HG03432 (cell line): ENCODE measurements at regions not wholly inside any gene's neighbourhood (a gene's known extent, or its start where the extent isn't known, plus 50 kb on each side); places are given as distances from the start of the nearest gene placed in this dataset.
A peak's percentile ranks its signal among the peaks of the same experiment; 100 is the strongest.

Source experiments
- ATAC-seq: cut with Tn5 transposase; IDR thresholded peaks from one replicate; pipeline ENCODE4 v1.9.1; 2021; ENCODE audit warnings: mild to moderate bottlenecking, moderate library complexity; ENCODE audit not compliant: unreplicated experiment

DNA sequence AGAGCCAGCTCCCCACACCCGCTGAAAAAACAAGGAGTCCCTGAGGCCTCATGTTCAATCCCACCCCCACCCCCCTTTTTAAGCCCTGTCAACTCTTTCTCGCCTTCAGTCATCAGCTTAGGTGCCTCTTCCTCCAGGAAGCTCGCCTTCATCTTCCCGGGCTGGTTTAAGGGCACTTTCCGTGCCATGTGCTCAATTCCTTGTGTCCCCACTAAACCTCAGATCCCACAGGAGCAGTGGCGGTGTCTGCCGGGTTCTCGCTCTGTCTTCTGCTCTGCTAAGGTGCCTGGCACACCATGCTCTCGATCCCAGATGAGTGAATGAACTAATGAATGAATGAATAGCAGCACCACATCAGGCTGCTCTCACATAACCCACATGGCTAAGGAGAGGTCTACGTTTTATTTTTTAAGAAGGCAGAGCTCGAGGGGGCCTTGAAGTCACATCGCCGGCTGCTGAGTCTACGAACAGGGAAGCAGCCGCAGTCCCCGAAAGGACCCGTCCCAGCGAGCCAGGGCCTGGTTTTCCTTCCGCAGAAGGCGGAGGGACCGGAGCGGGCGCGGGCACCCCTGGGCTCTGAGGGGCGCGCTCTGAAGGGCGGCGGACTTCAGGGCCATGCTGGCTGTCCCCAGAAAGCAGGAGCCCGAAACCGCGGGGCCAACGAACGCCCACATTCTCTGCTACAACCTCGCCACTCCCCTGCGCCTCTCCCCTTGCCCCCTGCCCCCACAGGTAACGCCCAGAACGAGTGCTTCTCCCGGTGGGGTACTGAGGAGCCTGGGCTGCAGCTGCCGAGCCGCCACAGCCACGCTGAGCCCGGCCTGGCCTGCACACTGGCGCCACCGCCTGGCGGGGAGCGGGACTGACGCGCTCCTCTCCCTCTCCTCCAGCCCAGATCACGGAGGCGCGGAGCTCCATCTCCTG, 73.4 kb upstream of the KCNMA1 start:
- ATAC-seq: peak; percentile 92

DNA sequence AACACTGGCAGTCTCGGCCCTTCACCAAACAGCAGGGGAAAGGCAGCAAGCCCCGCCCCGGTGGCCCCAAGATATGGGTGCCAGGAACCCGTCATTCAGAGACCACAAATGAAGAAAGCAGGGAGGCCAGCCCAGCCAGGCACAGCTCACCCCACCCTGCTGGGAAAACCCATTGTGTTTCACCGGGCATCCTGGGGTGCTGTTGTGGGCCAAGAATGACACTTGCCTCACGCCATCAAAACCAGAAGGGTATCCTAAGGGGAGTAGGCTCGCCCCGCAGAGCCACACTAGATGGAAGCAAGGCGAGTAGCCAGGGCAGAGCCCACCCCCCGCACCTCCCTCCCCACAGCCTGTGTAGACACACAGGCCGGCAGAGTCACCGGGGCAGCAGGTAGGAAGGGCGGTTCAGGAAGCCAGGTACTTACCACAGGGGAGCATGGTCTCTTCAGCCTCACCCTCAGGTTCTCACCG, 72.5 kb upstream of the KCNMA1 start:
- peak; percentile 46 for ATAC-seq

DNA sequence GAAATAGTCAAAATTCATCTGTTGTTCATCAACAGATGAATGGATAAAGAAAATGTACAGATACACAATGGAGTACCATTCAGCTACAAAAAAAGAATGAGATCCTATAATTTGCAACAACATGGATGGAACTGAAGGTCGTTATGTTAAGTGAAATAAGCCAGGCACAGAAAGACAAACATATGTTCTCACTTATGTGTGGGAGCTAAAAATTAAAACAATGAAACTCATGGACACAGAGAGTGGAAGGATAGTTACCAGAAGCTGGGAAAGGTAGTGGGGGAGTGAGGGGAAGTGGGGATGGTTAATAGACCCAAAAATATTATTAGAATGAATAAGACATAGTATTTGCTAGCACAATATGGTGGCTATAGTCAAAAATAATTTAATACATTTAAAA, 70.0 kb upstream of the KCNMA1 start:
- no peak for ATAC-seq

DNA sequence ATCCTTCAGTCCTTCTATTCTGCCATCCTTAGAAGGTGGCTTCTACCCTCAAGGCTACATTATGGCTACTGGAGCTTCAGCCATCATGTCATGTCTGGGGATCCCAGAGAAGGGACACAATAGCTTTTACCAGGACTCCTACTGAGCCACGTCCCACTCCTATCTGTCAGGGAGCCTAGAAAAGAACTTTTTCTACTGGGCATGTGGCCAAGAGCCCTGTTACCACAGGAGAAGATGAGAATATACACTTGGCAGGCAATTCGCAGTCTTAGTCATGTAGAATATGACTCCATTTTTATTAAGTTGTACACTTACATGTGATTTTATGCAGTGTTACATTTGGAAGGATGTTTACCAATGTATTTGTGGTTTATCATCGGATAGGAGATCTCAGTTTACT, 64.6 kb upstream of the KCNMA1 start:
- ATAC-seq: no peak

DNA sequence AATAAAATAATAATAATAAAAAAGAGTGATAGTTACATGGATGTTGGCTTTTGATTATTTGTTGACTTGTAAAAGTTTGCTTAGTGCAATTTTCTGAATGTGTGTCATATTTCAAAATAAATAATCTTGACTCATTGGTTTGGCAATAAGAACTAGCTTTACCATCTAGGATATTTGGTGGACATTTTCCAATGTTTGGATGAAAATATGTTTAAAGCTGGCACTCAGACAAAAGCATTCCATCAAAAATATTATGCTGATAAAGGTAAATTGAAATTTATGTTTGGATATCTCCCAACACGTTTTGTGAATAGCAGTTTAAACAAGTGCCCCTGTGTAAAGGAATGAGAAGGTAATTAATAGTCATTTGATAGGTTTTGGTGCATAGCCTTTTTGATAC, 62.5 kb upstream of the KCNMA1 start:
- ATAC-seq: no peak

DNA sequence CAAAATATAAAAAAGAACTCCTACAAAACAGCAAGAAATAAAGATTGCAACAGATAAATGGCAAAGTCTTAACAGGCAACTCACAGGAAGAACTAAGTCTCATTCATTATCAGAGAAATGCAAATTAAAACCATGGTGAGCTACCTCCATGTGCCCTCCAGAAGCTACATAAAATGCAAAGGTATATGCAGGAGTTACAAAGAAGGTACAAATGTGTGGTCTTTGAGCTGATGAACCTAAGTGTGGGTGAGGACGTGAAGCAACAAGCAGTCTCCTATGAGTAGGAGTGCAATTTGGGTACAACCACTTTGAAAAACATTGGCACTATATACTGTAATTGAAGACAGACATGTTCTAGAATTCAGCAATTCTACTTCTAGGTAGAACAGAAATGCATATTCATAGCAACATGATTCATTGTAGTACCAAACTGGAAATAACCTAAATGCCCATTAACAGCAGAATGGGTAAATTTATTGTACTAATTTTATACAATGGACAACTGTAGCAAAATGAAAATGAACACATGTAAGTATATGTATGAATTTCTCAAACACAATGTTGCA, 61.6 kb upstream of the KCNMA1 start:
- peak; percentile 66 for ATAC-seq

DNA sequence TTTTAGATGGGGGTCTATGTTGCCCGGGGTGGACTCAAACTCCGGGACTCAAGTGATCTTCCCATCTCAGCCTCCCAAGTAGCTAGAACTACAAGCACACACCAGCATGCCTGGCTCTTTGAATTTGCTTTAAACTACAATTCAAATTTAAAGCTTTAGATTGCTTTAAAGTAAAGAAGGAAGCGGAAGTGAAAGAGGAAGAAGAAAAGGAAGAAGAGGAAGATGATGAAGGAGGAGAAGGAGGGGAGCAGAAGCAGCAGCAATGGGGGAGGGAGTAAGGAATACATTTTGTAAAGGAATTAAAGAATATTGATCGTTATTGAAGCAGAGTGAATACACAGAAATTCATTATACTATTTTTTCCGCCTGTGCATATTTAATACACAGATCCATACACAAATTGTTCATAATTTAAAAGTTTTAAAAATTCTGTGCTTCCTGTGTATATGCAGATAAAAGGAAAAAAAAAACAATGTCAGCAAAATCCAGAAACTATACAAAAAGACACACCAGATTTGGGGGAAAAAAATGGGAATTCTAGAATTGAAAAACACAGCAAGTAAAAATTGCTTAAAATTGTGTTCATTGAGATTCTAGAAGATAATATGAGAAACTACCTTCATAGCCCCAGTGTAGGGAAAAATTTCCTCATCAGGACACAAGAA, 60.8 kb upstream of the KCNMA1 start:
- ATAC-seq: no peak

DNA sequence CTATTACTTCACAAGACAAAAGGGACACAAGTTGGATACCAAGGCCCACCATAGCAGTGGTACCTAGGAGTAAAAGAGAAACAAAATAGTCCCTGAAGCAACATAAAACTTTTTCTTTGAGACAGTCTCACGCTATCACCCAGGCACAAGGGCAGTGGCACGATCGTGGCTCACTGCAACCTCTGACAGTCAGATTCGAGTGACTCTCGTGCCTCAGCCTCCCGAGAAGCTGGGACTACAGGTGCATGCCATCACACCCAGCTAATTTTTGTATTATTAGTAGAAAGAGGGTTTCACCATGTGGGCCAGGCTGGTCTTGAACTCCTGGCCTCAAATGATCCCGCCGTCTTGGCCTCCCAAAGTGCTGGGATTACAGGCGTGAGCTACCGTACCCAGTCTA, 59.0 kb upstream of the KCNMA1 start:
- ATAC-seq: no peak

DNA sequence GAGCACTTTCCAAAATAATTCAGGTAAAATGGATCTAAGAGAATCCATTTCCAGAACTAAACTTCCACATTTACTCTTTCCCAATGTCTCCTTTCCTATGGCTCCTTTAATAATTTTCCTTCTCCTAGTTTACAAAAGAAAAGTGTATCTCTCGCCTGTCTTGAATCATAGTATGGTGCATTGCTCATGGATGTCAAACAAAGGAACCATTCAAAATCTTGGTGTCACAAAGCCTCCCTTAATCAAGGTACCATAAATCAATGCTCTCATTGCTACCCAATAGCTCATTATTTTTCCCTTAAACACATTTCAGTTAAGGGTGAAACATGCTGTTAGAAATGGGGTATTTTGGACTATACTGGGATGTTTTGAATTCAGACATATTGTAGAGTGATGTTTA, 57.6 kb upstream of the KCNMA1 start:
- no peak for ATAC-seq

DNA sequence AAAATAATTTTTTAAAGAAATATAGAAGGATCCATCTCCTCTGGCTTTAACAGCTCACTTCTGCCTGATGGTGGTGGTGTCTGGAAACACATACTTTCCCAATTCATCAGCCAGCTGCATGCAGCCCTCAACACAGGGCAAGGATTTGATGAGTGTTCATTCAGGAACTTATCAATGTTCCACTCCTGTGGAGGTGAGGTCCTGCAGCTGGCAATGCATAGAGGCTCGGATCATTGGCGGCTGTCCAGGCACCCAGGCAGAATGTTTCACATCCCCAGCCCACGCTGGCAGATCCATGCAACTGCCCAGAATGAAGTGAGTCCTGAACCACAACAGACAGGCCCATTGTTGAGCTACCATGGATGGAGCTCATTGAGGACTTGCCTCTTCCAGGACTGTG, 55.2 kb upstream of the KCNMA1 start:
- ATAC-seq: no peak

DNA sequence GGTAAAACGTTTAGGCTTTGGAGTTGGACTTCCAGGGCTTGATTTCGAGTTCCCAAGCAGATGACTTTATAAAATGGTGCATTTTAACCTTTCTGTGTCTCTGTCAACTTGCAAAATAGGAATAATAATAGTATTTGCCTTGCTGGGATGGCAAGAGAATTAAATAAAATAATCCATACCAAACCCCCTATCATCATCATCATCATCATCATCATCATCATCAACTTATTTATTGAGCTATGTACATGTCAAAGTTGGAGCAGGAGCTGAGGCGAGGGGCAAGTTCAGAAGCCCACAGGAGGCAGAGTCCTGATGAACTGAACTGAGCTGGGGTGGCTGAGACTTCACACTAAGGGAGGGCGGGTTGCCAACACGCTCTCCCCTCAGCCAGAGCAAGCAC, 51.7 kb upstream of the KCNMA1 start:
- no peak for ATAC-seq

DNA sequence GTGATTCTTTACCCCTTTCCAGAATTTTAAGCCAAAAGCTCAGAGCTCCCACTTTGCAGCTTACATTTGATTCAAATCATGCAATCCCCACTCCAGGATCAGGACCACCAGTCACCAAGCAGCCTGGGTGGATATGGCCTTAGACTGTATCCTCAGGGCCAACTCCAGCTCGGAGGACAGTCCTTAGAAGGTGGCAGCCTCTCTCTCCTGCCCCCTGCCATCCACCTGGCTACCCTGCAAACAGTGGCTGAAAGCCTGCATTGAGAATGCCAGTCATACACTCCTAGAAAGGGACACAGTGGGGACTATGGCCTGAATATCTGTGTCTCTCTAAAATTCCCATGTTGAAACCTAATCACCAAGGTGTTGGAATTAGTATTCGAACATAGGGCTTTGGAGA, 50.0 kb upstream of the KCNMA1 start:
- ATAC-seq: no peak
